Spleen (tissue), 11 donors: ENCODE measurements at regions not wholly inside any gene's neighbourhood (a gene's known extent, or its start where the extent isn't known, plus 50 kb on each side); places are given as distances from the start of the nearest gene placed in this dataset.

Source experiments
- DNase-seq: peaks from one replicate; pipeline ENCODE4 v3.0.0-alpha.2; 2020
- H3K27ac ChIP-seq, 8 donors: fragments of 200-600 bp; sonication (generic) in 7 of 8; 1 replicate in 4 of 8; 2 replicates in 4 of 8; pipeline versions ENCODE4 v1.5.0 to v1.8.0; 2016 to 2021; ENCODE audit warnings: inconsistent platforms in 4 of 8, mild to moderate bottlenecking in 4 of 8, moderate library complexity in 1 of 8
- H3K27me3 ChIP-seq, 7 donors: fragments of 200-600 bp; sonication (generic) in 6 of 7; replicated peaks in 1 of 7; 1 replicate in 4 of 7; 2 replicates in 3 of 7; pipeline versions ENCODE4 v1.5.0 to v1.8.0; 2016 to 2021; ENCODE audit warnings: inconsistent platforms in 3 of 7, mild to moderate bottlenecking in 1 of 7
- H3K36me3 ChIP-seq, 6 donors: fragments of 200-600 bp; sonication (generic) in 5 of 6; 1 replicate in 4 of 6; 2 replicates in 2 of 6; pipeline versions ENCODE4 v1.5.0 to v1.8.0; 2016 to 2021; ENCODE audit warnings: inconsistent platforms in 2 of 6
- H3K4me1 ChIP-seq, 6 donors: fragments of 200-600 bp; sonication (generic) in 5 of 6; 1 replicate in 3 of 6; 2 replicates in 3 of 6; pipeline versions ENCODE4 v1.5.0 to v1.8.0; 2016 to 2021; ENCODE audit warnings: inconsistent platforms in 3 of 6
- H3K4me3 ChIP-seq, 8 donors: fragments of 200-600 bp; sonication (generic) in 7 of 8; 1 replicate in 4 of 8; 2 replicates in 4 of 8; pipeline versions ENCODE4 v1.5.0 to v1.8.0; 2016 to 2021; ENCODE audit warnings: inconsistent platforms in 4 of 8, mild to moderate bottlenecking in 4 of 8, moderate library complexity in 2 of 8
- H3K9me3 ChIP-seq, 8 donors: fragments of 200-600 bp; sonication (generic) in 7 of 8; 1 replicate in 4 of 8; 2 replicates in 4 of 8; pipeline versions ENCODE4 v1.5.0 to v1.8.0; 2016 to 2021; ENCODE audit warnings: inconsistent platforms in 4 of 8
- CTCF ChIP-seq, 11 experiments: fragments of 200-600 bp in 7 of 11; fragments of 450-650 bp in 4 of 11; sonication (generic) in 4 of 11; IDR thresholded peaks in 8 of 11; conservative IDR thresholded peaks in 3 of 11; 1 replicate in 7 of 11; 2 replicates in 4 of 11; pipeline versions ENCODE4 v1.4.0 to v1.8.0; 2016 to 2021; ENCODE audit warnings: antibody characterized with exemption in 11 of 11, inconsistent platforms in 4 of 11, mild to moderate bottlenecking in 1 of 11
- POLR2A ChIP-seq, 3 donors: fragments of 450-650 bp; IDR thresholded peaks; one replicate each; pipeline ENCODE4 v1.5.1; 2017; ENCODE audit warnings: antibody characterized with exemption in 3 of 3, mild to moderate bottlenecking in 1 of 3
- POLR2AphosphoS5 ChIP-seq, 3 donors: sonication (generic); formaldehyde crosslinking; IDR thresholded peaks; one replicate each; pipeline ENCODE4 v1.5.1; 2017; ENCODE audit warnings: antibody characterized with exemption in 3 of 3
- WGBS, 5 donors: extraction: QIAGEN DNeasy Blood & Tissue Kit in 3 of 5; methylation state at CpG; one replicate each; pipeline versions ENCODE4 v1.1.5 to v1.1.7; 2013 to 2018; 5-methylcytosine and 5-hydroxymethylcytosine counted together
- intact Hi-C: fragments of 100-400 bp; cut with DNase I; formaldehyde crosslinking; loops from one replicate; pipeline ENCODE4 v1.15.0; 2023; ENCODE audit warnings: low total_unique reads
- donor health status: healthy with polysubstance abuse.
- donor health status: DM: no; HTN: no; CAD: no; lungs with moderate emphysema.
- donor health status: DM: no; HTN: no; CAD: no.
- donor health status: Bipolar disorder and iron deficiency.
- donor health status: healthy.
- donor health status: DM: no; HTN: no; CAD: no.
- donor health status: DM: yes; HTN: yes; CAD: no.

- no peak for DNase-seq
- WGBS, 5 donors, result 74 to 86% (median 76%) methylated on average over 3 of the region's 3 CpGs
- H3K4me3 ChIP-seq, result no peak overlapping the region
- H3K27ac ChIP-seq, result no peak overlapping the region
- intact Hi-C loops, result no loop called here
- no peaks in the 10 kb centered on the region for H3K9me3 ChIP-seq
- no peaks in the 10 kb centered on the region for H3K36me3 ChIP-seq
- H3K4me1 ChIP-seq, result no peaks in the 10 kb centered on the region
- no peaks in the 10 kb centered on the region for H3K27me3 ChIP-seq
- no peak for TF ChIP-seq POLR2A (IDR thresholded peaks at IDR 0.05)
- no peak for TF ChIP-seq CTCF (IDR thresholded peaks at IDR 0.05 in 8 of 11, conservative IDR thresholded peaks at IDR 0.05 in 3 of 11)
- no peak for TF ChIP-seq POLR2AphosphoS5 (IDR thresholded peaks at IDR 0.05)
Observed at GRCh38 chr4:135804785-135805184, 1603.2 kb upstream of the PABPC4L start.

- Histone ChIP-seq H3K4me3 (no peak overlapping the region), H3K36me3 (no peaks in the 10 kb centered on the region), H3K27ac (no peak overlapping the region), H3K27me3 (no peaks in the 10 kb centered on the region), H3K9me3 (peaks cover 0 to 20% (median 2%) of the 10 kb centered on the region in 8 donors), H3K4me1 (no peaks in the 10 kb centered on the region)
- DNase-seq, result no peak
- TF ChIP-seq POLR2A (IDR thresholded peaks at IDR 0.05) (no peak), POLR2AphosphoS5 (IDR thresholded peaks at IDR 0.05) (no peak), CTCF (IDR thresholded peaks at IDR 0.05 in 8 of 11, conservative IDR thresholded peaks at IDR 0.05 in 3 of 11) (no peak)
- WGBS, 5 donors, result 49 to 82% (median 78%) methylated on average over 1 of the region's 1 CpG
- intact Hi-C loops, result no loop called here
Observed at GRCh38 chr4:135777361-135777760, 1575.8 kb upstream of the PABPC4L start.

- TF ChIP-seq POLR2A (IDR thresholded peaks at IDR 0.05) (no peak), CTCF (IDR thresholded peaks at IDR 0.05 in 8 of 11, conservative IDR thresholded peaks at IDR 0.05 in 3 of 11) (no peak), POLR2AphosphoS5 (IDR thresholded peaks at IDR 0.05) (no peak)
- no peak overlapping the region for H3K4me3 ChIP-seq
- no peaks in the 10 kb centered on the region for H3K27me3 ChIP-seq
- no peak for DNase-seq
- H3K9me3 ChIP-seq, result peaks cover 0 to 22% (median 2%) of the 10 kb centered on the region in 8 donors
- H3K36me3 ChIP-seq, result no peaks in the 10 kb centered on the region
- H3K27ac ChIP-seq, result no peak overlapping the region
- 80 to 93% (median 89%) methylated on average over 1 of the region's 1 CpG for WGBS, 5 donors
- H3K4me1 ChIP-seq, result no peaks in the 10 kb centered on the region
- intact Hi-C loops, result no loop called here
Observed at GRCh38 chr4:135775909-135776308, 1574.3 kb upstream of the PABPC4L start.

GRCh38 chr4:135770505-135770904, 1568.9 kb upstream of the PABPC4L start:
- H3K9me3 ChIP-seq, result peaks cover 0 to 34% (median 11%) of the 10 kb centered on the region in 8 donors
- H3K27ac ChIP-seq, result no peak overlapping the region
- H3K36me3 ChIP-seq, result no peaks in the 10 kb centered on the region
- no peak for DNase-seq
- intact Hi-C loops, result no loop called here
- H3K4me3 ChIP-seq, result no peak overlapping the region
- H3K4me1 ChIP-seq, result no peaks in the 10 kb centered on the region
- no peaks in the 10 kb centered on the region for H3K27me3 ChIP-seq
- TF ChIP-seq POLR2AphosphoS5 (IDR thresholded peaks at IDR 0.05) (no peak), POLR2A (IDR thresholded peaks at IDR 0.05) (no peak), CTCF (IDR thresholded peaks at IDR 0.05 in 8 of 11, conservative IDR thresholded peaks at IDR 0.05 in 3 of 11) (no peak)
